Ovary (tissue), 3 donors: ENCODE measurements at regions not wholly inside any gene's neighbourhood (a gene's known extent, or its start where the extent isn't known, plus 50 kb on each side); places are given as distances from the start of the nearest gene placed in this dataset.

Source experiments
- EP300 ChIP-seq: sonication (generic); formaldehyde crosslinking; IDR thresholded peaks from one replicate; pipeline ENCODE4 v1.6.1; 2017; ENCODE audit warnings: antibody characterized with exemption
- POLR2A ChIP-seq: fragments of 450-650 bp; IDR thresholded peaks from one replicate; pipeline ENCODE4 v1.6.1; 2017; ENCODE audit warnings: antibody characterized with exemption, mild to moderate bottlenecking, moderate library complexity
- TF ChIP-seq, protein P1 (sequence below), 3 donors: fragments of 450-650 bp in 2 of 3; fragments of 200-600 bp in 1 of 3; IDR thresholded peaks; one replicate each; pipeline versions ENCODE4 v1.5.1 to v1.8.0; 2016 to 2022; ENCODE audit warnings: antibody characterized with exemption in 3 of 3, mild to moderate bottlenecking in 1 of 3
- donor health status: DM: no; HTN: no; CAD: no.

DNA sequence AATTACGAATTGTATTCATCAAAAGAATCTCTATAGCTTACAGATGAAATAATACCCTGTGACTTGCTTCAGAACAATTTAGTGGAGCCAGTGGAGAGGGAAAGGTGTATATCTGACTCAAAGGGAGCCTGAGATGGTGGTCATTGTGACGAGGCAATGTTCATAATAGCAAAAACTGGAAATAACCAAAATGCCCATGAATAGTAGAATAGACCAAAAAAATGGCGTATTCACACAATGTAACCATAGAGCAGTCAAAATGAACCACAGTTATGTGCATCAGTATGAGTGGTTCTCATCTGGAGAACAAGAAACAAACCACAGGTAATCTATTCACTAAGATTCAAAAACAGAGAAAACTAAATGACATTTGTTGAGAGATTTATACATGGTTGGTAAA lies 125.3 kb upstream of the CLNK start:
- no peak for TF ChIP-seq EP300
- TF ChIP-seq, protein P1, sequence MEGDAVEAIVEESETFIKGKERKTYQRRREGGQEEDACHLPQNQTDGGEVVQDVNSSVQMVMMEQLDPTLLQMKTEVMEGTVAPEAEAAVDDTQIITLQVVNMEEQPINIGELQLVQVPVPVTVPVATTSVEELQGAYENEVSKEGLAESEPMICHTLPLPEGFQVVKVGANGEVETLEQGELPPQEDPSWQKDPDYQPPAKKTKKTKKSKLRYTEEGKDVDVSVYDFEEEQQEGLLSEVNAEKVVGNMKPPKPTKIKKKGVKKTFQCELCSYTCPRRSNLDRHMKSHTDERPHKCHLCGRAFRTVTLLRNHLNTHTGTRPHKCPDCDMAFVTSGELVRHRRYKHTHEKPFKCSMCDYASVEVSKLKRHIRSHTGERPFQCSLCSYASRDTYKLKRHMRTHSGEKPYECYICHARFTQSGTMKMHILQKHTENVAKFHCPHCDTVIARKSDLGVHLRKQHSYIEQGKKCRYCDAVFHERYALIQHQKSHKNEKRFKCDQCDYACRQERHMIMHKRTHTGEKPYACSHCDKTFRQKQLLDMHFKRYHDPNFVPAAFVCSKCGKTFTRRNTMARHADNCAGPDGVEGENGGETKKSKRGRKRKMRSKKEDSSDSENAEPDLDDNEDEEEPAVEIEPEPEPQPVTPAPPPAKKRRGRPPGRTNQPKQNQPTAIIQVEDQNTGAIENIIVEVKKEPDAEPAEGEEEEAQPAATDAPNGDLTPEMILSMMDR (IDR thresholded peaks at IDR 0.05): no peak
- TF ChIP-seq POLR2A: no peak
